HFFc6 (cell line): ENCODE measurements at regions not wholly inside any gene's neighbourhood (a gene's known extent, or its start where the extent isn't known, plus 50 kb on each side); places are given as distances from the start of the nearest gene placed in this dataset.
"Not testable (repeated sequence)": the region's sequence is repeated elsewhere in the genome, so short reads cannot be mapped to it uniquely, and the experiment has no call there.

Experiments used
- DNase-seq: peaks from one replicate; pipeline ENCODE4 v3.0.0-alpha.2; 2018
- H3K27ac Mint-ChIP-seq: 2 replicates; pipeline ENCODE4 v1.8.0; 2020; ENCODE audit warnings: mild to moderate bottlenecking, mixed read lengths
- H3K27me3 Mint-ChIP-seq: 2 replicates; pipeline ENCODE4 v1.8.0; 2021; ENCODE audit warnings: mild to moderate bottlenecking, moderate library complexity, mixed read lengths; ENCODE audit not compliant: insufficient read depth
- H3K36me3 Mint-ChIP-seq: 2 replicates; pipeline ENCODE4 v1.8.0; 2021; ENCODE audit warnings: low read depth, mixed read lengths
- H3K4me1 Mint-ChIP-seq: 2 replicates; pipeline ENCODE4 v1.8.0; 2020; ENCODE audit warnings: low read depth, mixed read lengths
- H3K4me3 Mint-ChIP-seq: 2 replicates; pipeline ENCODE4 v1.8.0; 2020; ENCODE audit warnings: mild to moderate bottlenecking, moderate library complexity, mixed read lengths
- H3K9me3 Mint-ChIP-seq: 2 replicates; pipeline ENCODE4 v1.8.0; 2020; ENCODE audit warnings: mild to moderate bottlenecking, mixed read lengths
- TF ChIP-seq, protein P1 (sequence below): fragments of 200-600 bp; sonication (generic); IDR thresholded peaks from 2 replicates; pipeline ENCODE4 v1.5.0; 2021; ENCODE audit warnings: antibody characterized with exemption, mild to moderate bottlenecking

DNA sequence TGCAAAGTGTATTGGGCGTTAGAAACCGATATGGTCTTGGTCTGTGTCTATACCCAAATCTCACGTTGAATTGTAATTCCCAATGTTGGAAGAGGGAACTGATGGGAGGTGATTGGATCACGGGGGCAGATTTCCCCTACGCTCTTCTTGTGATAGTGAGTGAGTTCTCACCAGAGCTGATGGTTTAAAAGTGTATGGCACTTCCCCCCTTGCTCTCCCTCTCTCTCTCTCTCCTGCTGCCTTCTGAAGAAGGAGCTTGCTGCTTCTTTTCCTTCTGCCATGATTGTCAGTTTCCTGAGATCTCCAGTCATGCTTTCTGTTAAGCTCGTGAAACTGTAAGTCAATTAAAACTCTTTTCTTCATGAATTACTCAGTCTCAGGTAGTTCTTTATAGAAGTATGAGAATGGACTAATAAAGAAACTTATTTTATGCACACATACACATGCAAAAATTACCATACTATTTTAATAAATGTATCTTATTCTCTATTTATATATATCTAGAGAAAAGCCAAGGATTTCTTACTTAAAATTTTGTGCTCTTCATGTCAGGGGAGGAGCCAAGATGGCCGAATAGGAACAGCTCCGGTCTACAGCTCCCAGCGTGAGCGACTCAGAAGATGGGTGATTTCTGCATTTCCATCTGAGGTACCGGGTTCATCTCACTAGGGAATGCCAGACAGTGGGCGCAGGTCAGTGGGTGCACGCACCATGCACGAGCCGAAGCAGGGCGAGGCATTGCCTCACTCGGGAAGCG, 1891.0 kb upstream of the FLRT2 start:
- Mint-ChIP-seq H3K27ac (no peak overlapping the region), H3K27me3 (no peaks in the 10 kb centered on the region), H3K4me3 (no peak overlapping the region), H3K4me1 (no peaks in the 10 kb centered on the region), H3K9me3 (peaks cover 10% of the 10 kb centered on the region), H3K36me3 (no peaks in the 10 kb centered on the region)
- TF ChIP-seq, protein P1, sequence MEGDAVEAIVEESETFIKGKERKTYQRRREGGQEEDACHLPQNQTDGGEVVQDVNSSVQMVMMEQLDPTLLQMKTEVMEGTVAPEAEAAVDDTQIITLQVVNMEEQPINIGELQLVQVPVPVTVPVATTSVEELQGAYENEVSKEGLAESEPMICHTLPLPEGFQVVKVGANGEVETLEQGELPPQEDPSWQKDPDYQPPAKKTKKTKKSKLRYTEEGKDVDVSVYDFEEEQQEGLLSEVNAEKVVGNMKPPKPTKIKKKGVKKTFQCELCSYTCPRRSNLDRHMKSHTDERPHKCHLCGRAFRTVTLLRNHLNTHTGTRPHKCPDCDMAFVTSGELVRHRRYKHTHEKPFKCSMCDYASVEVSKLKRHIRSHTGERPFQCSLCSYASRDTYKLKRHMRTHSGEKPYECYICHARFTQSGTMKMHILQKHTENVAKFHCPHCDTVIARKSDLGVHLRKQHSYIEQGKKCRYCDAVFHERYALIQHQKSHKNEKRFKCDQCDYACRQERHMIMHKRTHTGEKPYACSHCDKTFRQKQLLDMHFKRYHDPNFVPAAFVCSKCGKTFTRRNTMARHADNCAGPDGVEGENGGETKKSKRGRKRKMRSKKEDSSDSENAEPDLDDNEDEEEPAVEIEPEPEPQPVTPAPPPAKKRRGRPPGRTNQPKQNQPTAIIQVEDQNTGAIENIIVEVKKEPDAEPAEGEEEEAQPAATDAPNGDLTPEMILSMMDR = no peak
- no peak for DNase-seq

DNA sequence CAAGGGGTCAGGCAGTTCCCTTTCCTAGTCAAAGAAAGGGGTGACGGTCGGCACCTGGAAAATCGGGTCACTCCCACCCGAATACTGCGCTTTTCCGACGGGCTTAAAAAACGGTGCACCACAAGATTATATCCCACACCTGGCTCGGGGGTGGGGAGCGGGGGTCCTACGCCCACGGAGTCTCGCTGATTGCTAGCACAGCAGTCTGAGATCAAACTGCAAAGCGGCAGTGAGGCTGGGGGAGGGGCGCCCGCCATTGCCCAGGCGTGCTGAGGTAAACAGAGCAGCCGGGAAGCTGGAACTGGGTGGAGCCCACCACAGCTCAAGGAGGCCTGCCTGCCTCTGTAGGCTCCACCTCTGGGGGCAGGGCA, 1890.5 kb upstream of the FLRT2 start:
- H3K27me3 Mint-ChIP-seq, H3K4me1 Mint-ChIP-seq, H3K36me3 Mint-ChIP-seq, H3K4me3 Mint-ChIP-seq, DNase-seq, H3K27ac Mint-ChIP-seq: not testable (repeated sequence)
- H3K9me3 Mint-ChIP-seq = peaks cover 10% of the 10 kb centered on the region

- no peak for DNase-seq
- Mint-ChIP-seq H3K9me3 (peaks cover 14% of the 10 kb centered on the region; the same call in 1 of the 2 replicates), H3K36me3 (peaks cover 4% of the 10 kb centered on the region; the same call in 1 of the 2 replicates), H3K27me3 (no peaks in the 10 kb centered on the region), H3K4me1 (no peaks in the 10 kb centered on the region), H3K27ac (no peak overlapping the region), H3K4me3 (no peak overlapping the region)
- TF ChIP-seq, protein P1 = no peak
Measured at GRCh38 chr14:83646228-83646627, 1883.7 kb upstream of the FLRT2 start.

DNA sequence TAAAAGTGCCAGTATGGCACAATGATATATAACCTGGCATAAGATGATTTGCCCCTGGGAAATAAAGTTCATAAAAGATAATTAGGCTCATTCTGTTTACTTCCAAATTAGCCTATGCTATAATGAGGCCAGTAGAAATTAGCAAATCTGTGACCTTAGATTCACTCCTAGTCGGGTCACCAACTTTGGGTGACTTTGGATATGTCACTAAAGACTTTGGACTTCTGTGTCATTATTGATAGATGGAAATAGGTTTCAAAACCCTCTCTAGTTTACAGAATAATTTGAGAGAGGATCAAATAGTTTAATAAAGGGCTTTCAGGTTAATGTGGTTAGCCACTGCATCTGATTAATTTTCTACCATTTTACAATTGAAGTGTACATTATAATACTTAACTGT, 1869.3 kb upstream of the FLRT2 start:
- no peaks in the 10 kb centered on the region for H3K27me3 Mint-ChIP-seq
- no peak for DNase-seq
- no peaks in the 10 kb centered on the region for H3K4me1 Mint-ChIP-seq
- H3K36me3 Mint-ChIP-seq = no peaks in the 10 kb centered on the region
- no peak overlapping the region for H3K4me3 Mint-ChIP-seq
- H3K27ac Mint-ChIP-seq = no peak overlapping the region
- peaks cover 16% of the 10 kb centered on the region; the same call in 1 of the 2 replicates for H3K9me3 Mint-ChIP-seq
- TF ChIP-seq, protein P1 = no peak

DNA sequence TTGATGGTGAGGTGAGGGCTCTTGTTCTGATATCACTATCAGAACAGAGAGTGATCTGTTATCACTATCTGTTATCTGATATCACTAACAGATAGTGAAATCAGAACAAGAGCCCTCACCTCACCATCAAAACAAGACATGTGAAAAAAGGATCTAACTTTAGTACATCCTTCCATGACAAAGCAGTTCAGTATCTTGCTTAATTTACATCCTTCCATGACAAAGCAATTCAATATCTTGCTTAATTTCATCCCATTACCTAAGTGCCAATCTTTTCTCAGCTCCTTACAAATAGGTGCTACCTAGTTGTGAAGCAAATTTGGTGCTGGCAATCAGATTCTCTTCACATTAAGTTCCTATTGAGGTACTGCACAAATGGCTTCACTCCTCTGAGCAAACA, 1865.6 kb upstream of the FLRT2 start:
- no peak overlapping the region for H3K27ac Mint-ChIP-seq
- no peak overlapping the region for H3K4me3 Mint-ChIP-seq
- no peak for DNase-seq
- H3K4me1 Mint-ChIP-seq = no peaks in the 10 kb centered on the region
- H3K36me3 Mint-ChIP-seq = no peaks in the 10 kb centered on the region
- no peaks in the 10 kb centered on the region for H3K27me3 Mint-ChIP-seq
- TF ChIP-seq, protein P1 = no peak
- peaks cover 7% of the 10 kb centered on the region; the same call in 1 of the 2 replicates for H3K9me3 Mint-ChIP-seq

GRCh38 chr14:83689265-83689664, 1840.7 kb upstream of the FLRT2 start:
- no peak overlapping the region for H3K27ac Mint-ChIP-seq
- no peaks in the 10 kb centered on the region for H3K4me1 Mint-ChIP-seq
- H3K9me3 Mint-ChIP-seq = peaks cover 5% of the 10 kb centered on the region; the same call in 1 of the 2 replicates
- no peaks in the 10 kb centered on the region for H3K27me3 Mint-ChIP-seq
- no peak for DNase-seq
- no peaks in the 10 kb centered on the region; the same call in 1 of the 2 replicates for H3K36me3 Mint-ChIP-seq
- no peak overlapping the region for H3K4me3 Mint-ChIP-seq
- TF ChIP-seq, protein P1 = no peak
